Hepatocyte (in vitro differentiated cells): ENCODE measurements at regions not wholly inside any gene's neighbourhood (a gene's known extent, or its start where the extent isn't known, plus 50 kb on each side); places are given as distances from the start of the nearest gene placed in this dataset.

Source experiments
- DNase-seq: peaks from one replicate; pipeline ENCODE4 v3.0.0-alpha.2; 2016; ENCODE audit warnings: low spot score
- H2AFZ ChIP-seq: fragments of 200-600 bp; sonication (generic); 2 replicates; pipeline ENCODE4 v1.6.0; 2016; ENCODE audit warnings: antibody characterized with exemption, mild to moderate bottlenecking
- H3K27ac ChIP-seq: fragments of 200-600 bp; sonication (generic); 2 replicates; pipeline ENCODE4 v1.5.1; 2016; ENCODE audit warnings: mild to moderate bottlenecking
- H3K27me3 ChIP-seq: fragments of 200-600 bp; sonication (generic); 2 replicates; pipeline ENCODE4 v1.6.1; 2016
- H3K36me3 ChIP-seq: fragments of 200-600 bp; sonication (generic); replicated peaks from 2 replicates; pipeline ENCODE4 v1.5.1; 2016; ENCODE audit warnings: low read depth; ENCODE audit not compliant: insufficient read depth
- H3K4me1 ChIP-seq: fragments of 200-600 bp; sonication (generic); 2 replicates; pipeline ENCODE4 v1.5.1; 2016; ENCODE audit warnings: mild to moderate bottlenecking, moderate library complexity; ENCODE audit not compliant: insufficient read depth
- H3K4me2 ChIP-seq: fragments of 200-600 bp; sonication (generic); 2 replicates; pipeline ENCODE4 v1.6.0; 2016
- H3K4me3 ChIP-seq: fragments of 200-600 bp; sonication (generic); 2 replicates; pipeline ENCODE4 v1.5.1; 2016; ENCODE audit warnings: mild to moderate bottlenecking
- H3K79me2 ChIP-seq: fragments of 200-600 bp; sonication (generic); 2 replicates; pipeline ENCODE4 v1.6.0; 2017; ENCODE audit warnings: mild to moderate bottlenecking
- H3K9me2 ChIP-seq: fragments of 200-600 bp; sonication (generic); replicated peaks from 2 replicates; pipeline ENCODE4 v1.6.0; 2017; ENCODE audit warnings: mild to moderate bottlenecking; ENCODE audit not compliant: insufficient read depth
- H3K9me3 ChIP-seq: fragments of 200-600 bp; sonication (generic); 2 replicates; pipeline ENCODE4 v1.5.1; 2016; ENCODE audit warnings: low read depth, mild to moderate bottlenecking
- H4K20me1 ChIP-seq: fragments of 200-600 bp; sonication (generic); 2 replicates; pipeline ENCODE4 v1.6.0; 2016; ENCODE audit warnings: mild to moderate bottlenecking; ENCODE audit not compliant: insufficient read depth, poor library complexity, severe bottlenecking
- EZH2 ChIP-seq: fragments of 200-600 bp; sonication (generic); IDR thresholded peaks from 2 replicates; pipeline ENCODE4 v1.6.1; 2016; ENCODE audit warnings: antibody characterized with exemption, mild to moderate bottlenecking, borderline replicate concordance
- EZH2phosphoT487 ChIP-seq: fragments of 200-600 bp; sonication (generic); IDR thresholded peaks from one replicate; pipeline ENCODE4 v1.6.1; 2018; ENCODE audit warnings: antibody characterized with exemption, mild to moderate bottlenecking, low read depth, moderate library complexity; ENCODE audit not compliant: unreplicated experiment, severe bottlenecking
- WGBS: methylation state at CpG from one replicate; pipeline ENCODE4 v1.1.6; 2016; ENCODE audit warnings: low lambda C conversion rate; ENCODE audit errors: missing lambda C conversion rate; 5-methylcytosine and 5-hydroxymethylcytosine counted together
- TF ChIP-seq, protein P1 (sequence below): fragments of 200-600 bp; sonication (generic); IDR thresholded peaks from 2 replicates; pipeline ENCODE4 v1.5.1; 2016; ENCODE audit warnings: antibody characterized with exemption, mild to moderate bottlenecking; ENCODE audit not compliant: poor library complexity

- H3K4me2 ChIP-seq = no peak overlapping the region
- no peak overlapping the region for H3K4me3 ChIP-seq
- H2AFZ ChIP-seq = no peak overlapping the region
- no peak for TF ChIP-seq EZH2phosphoT487
- TF ChIP-seq, protein P1, sequence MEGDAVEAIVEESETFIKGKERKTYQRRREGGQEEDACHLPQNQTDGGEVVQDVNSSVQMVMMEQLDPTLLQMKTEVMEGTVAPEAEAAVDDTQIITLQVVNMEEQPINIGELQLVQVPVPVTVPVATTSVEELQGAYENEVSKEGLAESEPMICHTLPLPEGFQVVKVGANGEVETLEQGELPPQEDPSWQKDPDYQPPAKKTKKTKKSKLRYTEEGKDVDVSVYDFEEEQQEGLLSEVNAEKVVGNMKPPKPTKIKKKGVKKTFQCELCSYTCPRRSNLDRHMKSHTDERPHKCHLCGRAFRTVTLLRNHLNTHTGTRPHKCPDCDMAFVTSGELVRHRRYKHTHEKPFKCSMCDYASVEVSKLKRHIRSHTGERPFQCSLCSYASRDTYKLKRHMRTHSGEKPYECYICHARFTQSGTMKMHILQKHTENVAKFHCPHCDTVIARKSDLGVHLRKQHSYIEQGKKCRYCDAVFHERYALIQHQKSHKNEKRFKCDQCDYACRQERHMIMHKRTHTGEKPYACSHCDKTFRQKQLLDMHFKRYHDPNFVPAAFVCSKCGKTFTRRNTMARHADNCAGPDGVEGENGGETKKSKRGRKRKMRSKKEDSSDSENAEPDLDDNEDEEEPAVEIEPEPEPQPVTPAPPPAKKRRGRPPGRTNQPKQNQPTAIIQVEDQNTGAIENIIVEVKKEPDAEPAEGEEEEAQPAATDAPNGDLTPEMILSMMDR = no peak
- TF ChIP-seq EZH2 = no peak
- no peak for DNase-seq
- H3K27me3 ChIP-seq = no peaks in the 10 kb centered on the region
- no peaks in the 10 kb centered on the region for H3K79me2 ChIP-seq
- H3K36me3 ChIP-seq = no peaks in the 10 kb centered on the region
- H3K9me3 ChIP-seq = no peaks in the 10 kb centered on the region
- no peaks in the 10 kb centered on the region for H4K20me1 ChIP-seq
- no peaks in the 10 kb centered on the region for H3K9me2 ChIP-seq
- H3K27ac ChIP-seq = no peak overlapping the region
- H3K4me1 ChIP-seq = no peaks in the 10 kb centered on the region
- WGBS = 96% methylated on average over 7 of the region's 7 CpGs
These were observed 309.7 kb upstream of the SULF2 start for GRCh38 chr20:48094944-48095343.

- no peak overlapping the region for H3K4me2 ChIP-seq
- TF ChIP-seq EZH2phosphoT487 (no peak), EZH2 (no peak)
- TF ChIP-seq, protein P1 = no peak
- WGBS = 79% methylated on average over 5 of the region's 5 CpGs
These were observed 309.0 kb upstream of the SULF2 start for GRCh38 chr20:48094196-48094749.

DNA sequence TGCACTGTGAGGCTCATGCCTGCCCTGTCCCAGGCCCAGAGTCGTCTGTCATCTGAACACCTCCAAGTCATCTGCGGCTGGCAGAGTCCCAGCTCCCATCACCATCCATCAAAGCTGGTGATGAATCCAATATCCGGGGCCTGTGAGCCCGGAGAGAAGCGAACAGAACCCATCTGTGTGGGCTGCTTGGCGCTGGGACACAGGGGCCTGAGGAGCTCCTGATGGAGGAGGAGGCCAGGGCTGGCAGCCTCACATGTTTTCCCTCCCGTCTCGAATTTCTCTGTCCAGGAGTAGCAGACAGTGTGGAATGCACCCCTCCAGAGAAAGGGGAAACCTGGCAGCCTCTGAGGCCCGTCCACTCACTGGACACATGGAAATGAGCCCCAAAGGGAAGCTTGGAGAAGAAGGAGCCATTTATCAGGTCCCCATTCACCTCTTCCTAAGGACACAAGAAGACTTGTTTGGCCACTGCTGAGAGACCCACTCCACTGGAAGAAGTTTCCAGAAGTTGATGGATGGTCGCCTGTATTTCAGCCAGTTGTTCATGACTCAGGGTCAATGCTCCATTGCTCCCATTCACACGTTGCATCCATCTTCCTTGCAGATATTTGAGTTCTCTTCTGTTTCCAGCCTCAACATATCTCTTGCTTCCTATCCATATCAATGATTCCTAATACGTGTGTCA lies 307.5 kb upstream of the SULF2 start:
- H3K79me2 ChIP-seq = no peaks in the 10 kb centered on the region
- H3K4me2 ChIP-seq = no peak overlapping the region
- no peaks in the 10 kb centered on the region for H3K9me3 ChIP-seq
- no peaks in the 10 kb centered on the region for H4K20me1 ChIP-seq
- no peak overlapping the region for H2AFZ ChIP-seq
- no peaks in the 10 kb centered on the region for H3K36me3 ChIP-seq
- H3K9me2 ChIP-seq = no peaks in the 10 kb centered on the region
- H3K27ac ChIP-seq = no peak overlapping the region
- no peaks in the 10 kb centered on the region for H3K4me1 ChIP-seq
- DNase-seq = no peak
- TF ChIP-seq EZH2 (no peak), EZH2phosphoT487 (no peak)
- TF ChIP-seq, protein P1 = no peak
- 91% methylated on average over 12 of the region's 12 CpGs for WGBS
- no peak overlapping the region for H3K4me3 ChIP-seq
- H3K27me3 ChIP-seq = no peaks in the 10 kb centered on the region

More at GRCh38 chr20:48094196-48094749, 309.0 kb upstream of the SULF2 start:
- no peak for DNase-seq
- no peak overlapping the region for H2AFZ ChIP-seq
- H3K79me2 ChIP-seq = no peaks in the 10 kb centered on the region
- no peak overlapping the region for H3K27ac ChIP-seq
- H3K9me2 ChIP-seq = no peaks in the 10 kb centered on the region
- no peaks in the 10 kb centered on the region for H3K27me3 ChIP-seq
- no peaks in the 10 kb centered on the region for H3K4me1 ChIP-seq
- no peaks in the 10 kb centered on the region for H3K36me3 ChIP-seq
- H3K9me3 ChIP-seq = no peaks in the 10 kb centered on the region
- H3K4me3 ChIP-seq = no peak overlapping the region
- H4K20me1 ChIP-seq = no peaks in the 10 kb centered on the region
